ENCODE measurements at regions not wholly inside any gene's neighbourhood (a gene's known extent, or its start where the extent isn't known, plus 50 kb on each side); places are given as distances from the start of the nearest gene placed in this dataset.

GRCh38 chr1:88168126-88168525, 515.9 kb upstream of the PKN2 start:
- no peaks in the 10 kb centered on the region for H3K79me1 ChIP-seq (ENCODE audit: low read depth, low read length)
- no peaks in the 10 kb centered on the region for H3K9me3 ChIP-seq (replicated peaks in 1 of 2; ENCODE audit: control insufficient read depth in 2 of 2, insufficient read depth in 1 of 2, low read depth in 1 of 2, low read length in 2 of 2)
- H2BK5ac ChIP-seq (ENCODE audit: low read length): no peak overlapping the region
- no peak overlapping the region for H3K23ac ChIP-seq (ENCODE audit: low read depth, low read length, poor library complexity)
- H2AFZ ChIP-seq (ENCODE audit: low read length): no peak overlapping the region
- no peak overlapping the region for H3K4me3 ChIP-seq (ENCODE audit: low read length in 2 of 2)
- no peak overlapping the region for H2BK12ac ChIP-seq (ENCODE audit: low read length)
- no peak overlapping the region for H4K91ac ChIP-seq (ENCODE audit: low read depth, low read length, poor library complexity)
- no peak overlapping the region for H2BK120ac ChIP-seq (ENCODE audit: low read depth, low read length)
- no peaks in the 10 kb centered on the region for H3K36me3 ChIP-seq (replicated peaks in 1 of 2; ENCODE audit: control insufficient read depth in 2 of 2, insufficient read depth in 2 of 2, low read length in 2 of 2)
- H2AK5ac ChIP-seq (ENCODE audit: low read depth, low read length): no peak overlapping the region
- H3K4me1 ChIP-seq (ENCODE audit: control insufficient read depth in 2 of 2, insufficient read depth in 1 of 2, low read depth in 1 of 2, low read length in 2 of 2): no peaks in the 10 kb centered on the region
- H3K27ac ChIP-seq (replicated peaks; ENCODE audit: low read length): no peak overlapping the region
- H3K4ac ChIP-seq (ENCODE audit: low read length): no peak overlapping the region
- H3K4me2 ChIP-seq (ENCODE audit: insufficient read depth, low read length, poor library complexity, severe bottlenecking): no peak overlapping the region
- H2BK15ac ChIP-seq (ENCODE audit: low read length): no peak overlapping the region
- H3K14ac ChIP-seq (ENCODE audit: low read length): no peak overlapping the region
- no peaks in the 10 kb centered on the region for H3K27me3 ChIP-seq (ENCODE audit: control insufficient read depth in 3 of 3, insufficient read depth in 3 of 3, low read depth in 1 of 3, low read length in 3 of 3)
- no peak overlapping the region for H4K8ac ChIP-seq (ENCODE audit: low read depth, low read length)
- no peak overlapping the region for H3K9ac ChIP-seq (ENCODE audit: low read depth, low read length, poor library complexity)
- no peak for DNase-seq (ENCODE audit: low spot score)
- H3K18ac ChIP-seq (ENCODE audit: low read length): no peak overlapping the region

GRCh38 chr1:88169139-88169538, 514.9 kb upstream of the PKN2 start:
- no peak overlapping the region for H2AFZ ChIP-seq (ENCODE audit: low read length)
- H2BK120ac ChIP-seq (ENCODE audit: low read depth, low read length): no peak overlapping the region
- H3K4me1 ChIP-seq (ENCODE audit: control insufficient read depth in 2 of 2, insufficient read depth in 1 of 2, low read depth in 1 of 2, low read length in 2 of 2): no peaks in the 10 kb centered on the region
- no peak for DNase-seq (ENCODE audit: low spot score)
- H2AK5ac ChIP-seq (ENCODE audit: low read depth, low read length): no peak overlapping the region
- no peak overlapping the region for H4K8ac ChIP-seq (ENCODE audit: low read depth, low read length)
- no peak overlapping the region for H3K14ac ChIP-seq (ENCODE audit: low read length)
- no peak overlapping the region for H3K18ac ChIP-seq (ENCODE audit: low read length)
- no peak overlapping the region for H3K4me3 ChIP-seq (ENCODE audit: low read length in 2 of 2)
- H3K9ac ChIP-seq (ENCODE audit: low read depth, low read length, poor library complexity): no peak overlapping the region
- H3K27me3 ChIP-seq (ENCODE audit: control insufficient read depth in 3 of 3, insufficient read depth in 3 of 3, low read depth in 1 of 3, low read length in 3 of 3): no peaks in the 10 kb centered on the region
- no peaks in the 10 kb centered on the region for H3K79me1 ChIP-seq (ENCODE audit: low read depth, low read length)
- no peak overlapping the region for H3K23ac ChIP-seq (ENCODE audit: low read depth, low read length, poor library complexity)
- no peak overlapping the region for H3K4ac ChIP-seq (ENCODE audit: low read length)
- H2BK15ac ChIP-seq (ENCODE audit: low read length): no peak overlapping the region
- H3K27ac ChIP-seq (replicated peaks; ENCODE audit: low read length): no peak overlapping the region
- no peak overlapping the region for H4K91ac ChIP-seq (ENCODE audit: low read depth, low read length, poor library complexity)
- no peak overlapping the region for H2BK12ac ChIP-seq (ENCODE audit: low read length)
- H2BK5ac ChIP-seq (ENCODE audit: low read length): no peak overlapping the region
- no peaks in the 10 kb centered on the region for H3K36me3 ChIP-seq (replicated peaks in 1 of 2; ENCODE audit: control insufficient read depth in 2 of 2, insufficient read depth in 2 of 2, low read length in 2 of 2)
- no peak overlapping the region for H3K4me2 ChIP-seq (ENCODE audit: insufficient read depth, low read length, poor library complexity, severe bottlenecking)
- no peaks in the 10 kb centered on the region for H3K9me3 ChIP-seq (replicated peaks in 1 of 2; ENCODE audit: control insufficient read depth in 2 of 2, insufficient read depth in 1 of 2, low read depth in 1 of 2, low read length in 2 of 2)
- WGBS, 2 donors (ENCODE audit: extremely low coverage in 2 of 2, insufficient read length in 2 of 2, insufficient replicate concordance in 1 of 2): no CpG with 5 or more reads among the region's 3 CpGs

GRCh38 chr1:88169939-88170338, 514.1 kb upstream of the PKN2 start:
- H3K14ac ChIP-seq (ENCODE audit: low read length): no peak overlapping the region
- H3K23ac ChIP-seq (ENCODE audit: low read depth, low read length, poor library complexity): no peak overlapping the region
- H3K36me3 ChIP-seq (replicated peaks in 1 of 2; ENCODE audit: control insufficient read depth in 2 of 2, insufficient read depth in 2 of 2, low read length in 2 of 2): no peaks in the 10 kb centered on the region
- H3K9ac ChIP-seq (ENCODE audit: low read depth, low read length, poor library complexity): no peak overlapping the region
- no peaks in the 10 kb centered on the region for H3K27me3 ChIP-seq (ENCODE audit: control insufficient read depth in 3 of 3, insufficient read depth in 3 of 3, low read depth in 1 of 3, low read length in 3 of 3)
- no peaks in the 10 kb centered on the region for H3K4me1 ChIP-seq (ENCODE audit: control insufficient read depth in 2 of 2, insufficient read depth in 1 of 2, low read depth in 1 of 2, low read length in 2 of 2)
- no peak overlapping the region for H2BK5ac ChIP-seq (ENCODE audit: low read length)
- H3K4me2 ChIP-seq (ENCODE audit: insufficient read depth, low read length, poor library complexity, severe bottlenecking): no peak overlapping the region
- no peak overlapping the region for H2BK15ac ChIP-seq (ENCODE audit: low read length)
- H3K4ac ChIP-seq (ENCODE audit: low read length): no peak overlapping the region
- no peak overlapping the region for H3K27ac ChIP-seq (replicated peaks; ENCODE audit: low read length)
- no peaks in the 10 kb centered on the region for H3K9me3 ChIP-seq (replicated peaks in 1 of 2; ENCODE audit: control insufficient read depth in 2 of 2, insufficient read depth in 1 of 2, low read depth in 1 of 2, low read length in 2 of 2)
- no peak overlapping the region for H4K91ac ChIP-seq (ENCODE audit: low read depth, low read length, poor library complexity)
- no peak overlapping the region for H4K8ac ChIP-seq (ENCODE audit: low read depth, low read length)
- no peak overlapping the region for H3K18ac ChIP-seq (ENCODE audit: low read length)
- no peak overlapping the region for H2BK12ac ChIP-seq (ENCODE audit: low read length)
- DNase-seq (ENCODE audit: low spot score): no peak
- no peak overlapping the region for H3K4me3 ChIP-seq (ENCODE audit: low read length in 2 of 2)
- no peak overlapping the region for H2AK5ac ChIP-seq (ENCODE audit: low read depth, low read length)
- no peak overlapping the region for H2AFZ ChIP-seq (ENCODE audit: low read length)
- no peaks in the 10 kb centered on the region for H3K79me1 ChIP-seq (ENCODE audit: low read depth, low read length)
- no peak overlapping the region for H2BK120ac ChIP-seq (ENCODE audit: low read depth, low read length)

- no CpG with 5 or more reads among the region's 3 CpGs for WGBS, 2 donors (ENCODE audit: extremely low coverage in 2 of 2, insufficient read length in 2 of 2, insufficient replicate concordance in 1 of 2)
- H2BK12ac ChIP-seq (ENCODE audit: low read length): no peak overlapping the region
- no peaks in the 10 kb centered on the region for H3K27me3 ChIP-seq (ENCODE audit: control insufficient read depth in 3 of 3, insufficient read depth in 3 of 3, low read depth in 1 of 3, low read length in 3 of 3)
- H4K91ac ChIP-seq (ENCODE audit: low read depth, low read length, poor library complexity): no peak overlapping the region
- H2BK5ac ChIP-seq (ENCODE audit: low read length): no peak overlapping the region
- no peaks in the 10 kb centered on the region for H3K36me3 ChIP-seq (replicated peaks in 1 of 2; ENCODE audit: control insufficient read depth in 2 of 2, insufficient read depth in 2 of 2, low read length in 2 of 2)
- no peaks in the 10 kb centered on the region for H3K4me1 ChIP-seq (ENCODE audit: control insufficient read depth in 2 of 2, insufficient read depth in 1 of 2, low read depth in 1 of 2, low read length in 2 of 2)
- H2AK5ac ChIP-seq (ENCODE audit: low read depth, low read length): no peak overlapping the region
- no peak overlapping the region for H4K8ac ChIP-seq (ENCODE audit: low read depth, low read length)
- H3K18ac ChIP-seq (ENCODE audit: low read length): no peak overlapping the region
- no peak overlapping the region for H2BK120ac ChIP-seq (ENCODE audit: low read depth, low read length)
- no peaks in the 10 kb centered on the region for H3K79me1 ChIP-seq (ENCODE audit: low read depth, low read length)
- no peak overlapping the region for H3K27ac ChIP-seq (replicated peaks; ENCODE audit: low read length)
- no peak overlapping the region for H3K4me3 ChIP-seq (ENCODE audit: low read length in 2 of 2)
- no peak overlapping the region for H3K9ac ChIP-seq (ENCODE audit: low read depth, low read length, poor library complexity)
- no peak overlapping the region for H3K23ac ChIP-seq (ENCODE audit: low read depth, low read length, poor library complexity)
- H2BK15ac ChIP-seq (ENCODE audit: low read length): no peak overlapping the region
- no peak overlapping the region for H3K4ac ChIP-seq (ENCODE audit: low read length)
- DNase-seq (ENCODE audit: low spot score): no peak
- no peaks in the 10 kb centered on the region for H3K9me3 ChIP-seq (replicated peaks in 1 of 2; ENCODE audit: control insufficient read depth in 2 of 2, insufficient read depth in 1 of 2, low read depth in 1 of 2, low read length in 2 of 2)
- no peak overlapping the region for H3K14ac ChIP-seq (ENCODE audit: low read length)
- H2AFZ ChIP-seq (ENCODE audit: low read length): peak overlapping the region; percentile 36
- no peak overlapping the region for H3K4me2 ChIP-seq (ENCODE audit: insufficient read depth, low read length, poor library complexity, severe bottlenecking)
Measured at GRCh38 chr1:88175120-88175630, 508.9 kb upstream of the PKN2 start.
